MG63 (cell line): ENCODE measurements at regions not wholly inside any gene's neighbourhood (a gene's known extent, or its start where the extent isn't known, plus 50 kb on each side); places are given as distances from the start of the nearest gene placed in this dataset.

ENCODE experiments used
- DNase-seq: peaks from one replicate; pipeline ENCODE4 v3.0.0-alpha.2; 2020
- H3K27me3 ChIP-seq: fragments of 250-450 bp; sonication (Bioruptor Pico); 2 replicates; pipeline ENCODE4 v1.5.1; 2020; ENCODE audit warnings: mild to moderate bottlenecking, moderate library complexity
- H3K36me3 ChIP-seq: fragments of 250-450 bp; sonication (Bioruptor Pico); 2 replicates; pipeline ENCODE4 v1.5.1; 2020; ENCODE audit warnings: mild to moderate bottlenecking, moderate library complexity
- H3K4me3 ChIP-seq: fragments of 250-450 bp; sonication (Bioruptor Pico); 2 replicates; pipeline ENCODE4 v1.5.1; 2020; ENCODE audit warnings: mild to moderate bottlenecking, moderate library complexity
- H3K9me3 ChIP-seq: fragments of 250-450 bp; sonication (Bioruptor Pico); 2 replicates; pipeline ENCODE4 v1.5.1; 2020; ENCODE audit warnings: mild to moderate bottlenecking, moderate library complexity

GRCh38 chr14:82342596-82342995, 808.9 kb upstream of the SEL1L start:
- Histone ChIP-seq H3K9me3 (no peaks in the 10 kb centered on the region), H3K27me3 (no peaks in the 10 kb centered on the region), H3K36me3 (no peaks in the 10 kb centered on the region), H3K4me3 (no peak overlapping the region)
- DNase-seq: no peak

- no peak for DNase-seq
- Histone ChIP-seq H3K4me3 (no peak overlapping the region), H3K36me3 (no peaks in the 10 kb centered on the region), H3K9me3 (no peaks in the 10 kb centered on the region), H3K27me3 (no peaks in the 10 kb centered on the region)
Measured at GRCh38 chr14:82345184-82345583, 811.5 kb upstream of the SEL1L start.

- Histone ChIP-seq H3K36me3 (no peaks in the 10 kb centered on the region), H3K9me3 (no peaks in the 10 kb centered on the region), H3K4me3 (no peak overlapping the region), H3K27me3 (no peaks in the 10 kb centered on the region)
- DNase-seq: no peak
Measured at GRCh38 chr14:82354126-82354525, 820.5 kb upstream of the SEL1L start.

- Histone ChIP-seq H3K27me3 (no peaks in the 10 kb centered on the region), H3K9me3 (no peaks in the 10 kb centered on the region), H3K4me3 (no peak overlapping the region), H3K36me3 (no peaks in the 10 kb centered on the region)
- DNase-seq: no peak
Measured at GRCh38 chr14:82359201-82359600, 825.5 kb upstream of the SEL1L start.

GRCh38 chr14:82362452-82362851, 828.8 kb upstream of the SEL1L start:
- H3K4me3 ChIP-seq: no peak overlapping the region
- H3K27me3 ChIP-seq: no peaks in the 10 kb centered on the region
- DNase-seq: no peak
- H3K9me3 ChIP-seq: no peaks in the 10 kb centered on the region
- H3K36me3 ChIP-seq: no peaks in the 10 kb centered on the region

- no peaks in the 10 kb centered on the region for H3K9me3 ChIP-seq
- no peak overlapping the region for H3K4me3 ChIP-seq
- no peak for DNase-seq
- no peaks in the 10 kb centered on the region for H3K36me3 ChIP-seq
- H3K27me3 ChIP-seq: no peaks in the 10 kb centered on the region
Measured at GRCh38 chr14:82365471-82365870, 831.8 kb upstream of the SEL1L start.

- DNase-seq: no peak
- Histone ChIP-seq H3K9me3 (no peaks in the 10 kb centered on the region), H3K27me3 (no peaks in the 10 kb centered on the region), H3K36me3 (no peaks in the 10 kb centered on the region), H3K4me3 (no peak overlapping the region)
Measured at GRCh38 chr14:82366803-82367202, 833.1 kb upstream of the SEL1L start.

DNA sequence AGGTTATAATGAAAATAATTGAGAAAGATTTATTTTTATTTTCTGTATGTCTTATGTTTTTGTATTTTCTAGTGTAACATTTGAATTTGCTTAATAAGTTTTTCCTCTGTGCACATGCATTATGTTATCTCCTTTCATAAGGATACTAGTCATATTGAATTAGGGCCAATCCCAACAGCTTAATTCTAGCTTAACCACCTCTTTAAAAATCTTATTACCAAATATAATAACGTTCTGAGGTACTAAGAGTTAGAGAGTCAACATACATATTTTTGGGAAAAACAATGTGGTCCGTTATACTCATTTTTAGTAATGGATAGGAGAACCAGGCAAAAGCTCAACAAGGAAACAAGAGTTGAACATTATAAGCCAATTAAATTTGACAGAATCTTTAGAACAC, 845.6 kb upstream of the SEL1L start:
- no peak overlapping the region for H3K4me3 ChIP-seq
- no peaks in the 10 kb centered on the region for H3K9me3 ChIP-seq
- no peak for DNase-seq
- H3K36me3 ChIP-seq: no peaks in the 10 kb centered on the region
- H3K27me3 ChIP-seq: no peaks in the 10 kb centered on the region

DNA sequence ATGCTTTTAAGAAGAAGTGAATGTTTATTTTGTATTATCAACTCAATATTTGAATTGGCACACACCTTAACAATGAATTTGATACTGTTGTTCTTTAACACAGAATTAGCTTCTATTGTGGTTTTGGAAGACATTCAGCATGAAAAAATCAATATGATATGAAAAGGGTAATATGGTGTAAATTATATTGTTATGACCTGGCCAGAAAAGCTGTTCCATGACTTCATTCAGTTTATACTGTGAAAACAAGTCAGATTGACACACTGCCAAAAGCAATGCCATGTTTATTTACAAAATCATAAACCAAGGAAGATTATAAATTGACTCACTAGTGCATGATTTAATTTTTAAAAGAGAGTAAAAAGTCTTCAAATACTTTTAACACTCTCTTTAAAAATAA, 851.4 kb upstream of the SEL1L start:
- DNase-seq: no peak

DNA sequence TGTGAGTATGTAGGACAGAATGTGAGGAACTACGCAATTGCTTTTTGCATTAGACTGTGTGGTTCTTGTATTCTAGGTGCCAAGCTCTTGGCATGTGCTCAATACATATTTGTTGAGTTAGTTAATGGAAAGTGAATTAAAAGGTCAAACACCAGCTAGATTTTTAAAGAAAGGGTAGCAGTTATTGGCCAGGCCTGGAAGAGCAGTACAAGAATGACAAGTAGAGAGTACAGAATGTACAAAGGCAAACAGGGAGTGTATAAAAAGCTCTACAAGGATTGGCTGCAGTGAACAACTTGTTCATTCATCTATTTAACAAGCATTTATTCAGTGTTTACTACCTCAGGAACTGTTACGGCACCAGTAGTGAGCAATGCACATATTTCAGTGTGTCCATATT, 854.0 kb upstream of the SEL1L start:
- no peak for DNase-seq
- Histone ChIP-seq H3K9me3 (no peaks in the 10 kb centered on the region), H3K4me3 (no peak overlapping the region), H3K36me3 (no peaks in the 10 kb centered on the region), H3K27me3 (no peaks in the 10 kb centered on the region)

More for the DNA sequence above, 851.4 kb upstream of the SEL1L start:
- no peaks in the 10 kb centered on the region for H3K9me3 ChIP-seq
- no peaks in the 10 kb centered on the region for H3K27me3 ChIP-seq
- no peak overlapping the region for H3K4me3 ChIP-seq
- no peaks in the 10 kb centered on the region for H3K36me3 ChIP-seq

- H3K4me3 ChIP-seq: no peak overlapping the region
- no peaks in the 10 kb centered on the region for H3K36me3 ChIP-seq
- no peak for DNase-seq
- no peaks in the 10 kb centered on the region for H3K27me3 ChIP-seq
- no peaks in the 10 kb centered on the region for H3K9me3 ChIP-seq
Measured at GRCh38 chr14:82388488-82388887, 854.8 kb upstream of the SEL1L start.

- no peaks in the 10 kb centered on the region for H3K36me3 ChIP-seq
- H3K4me3 ChIP-seq: no peak overlapping the region
- H3K27me3 ChIP-seq: no peaks in the 10 kb centered on the region
- H3K9me3 ChIP-seq: no peaks in the 10 kb centered on the region
- no peak for DNase-seq
Measured at GRCh38 chr14:82390586-82390985, 856.9 kb upstream of the SEL1L start.

DNA sequence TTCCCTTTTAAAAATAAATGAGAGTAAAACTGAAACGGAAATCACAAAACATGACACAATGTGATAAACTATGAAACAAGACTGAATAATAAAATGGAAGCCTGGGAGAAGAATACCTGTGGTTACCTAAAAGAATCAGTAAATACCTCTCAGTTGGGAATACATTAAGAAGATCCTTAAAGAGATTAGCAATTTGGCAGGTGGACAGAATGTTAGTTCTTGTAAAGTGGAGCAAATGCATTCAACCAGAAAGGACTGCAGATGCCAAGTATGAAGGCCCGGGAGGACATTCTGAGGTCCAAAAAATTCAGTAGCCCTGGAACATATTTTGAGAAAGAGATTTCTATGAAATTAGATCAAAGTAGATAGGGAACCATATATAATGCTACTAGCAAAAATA, 861.3 kb upstream of the SEL1L start:
- DNase-seq: no peak
- H3K9me3 ChIP-seq: no peaks in the 10 kb centered on the region
- H3K4me3 ChIP-seq: no peak overlapping the region
- no peaks in the 10 kb centered on the region for H3K27me3 ChIP-seq
- no peaks in the 10 kb centered on the region for H3K36me3 ChIP-seq

DNA sequence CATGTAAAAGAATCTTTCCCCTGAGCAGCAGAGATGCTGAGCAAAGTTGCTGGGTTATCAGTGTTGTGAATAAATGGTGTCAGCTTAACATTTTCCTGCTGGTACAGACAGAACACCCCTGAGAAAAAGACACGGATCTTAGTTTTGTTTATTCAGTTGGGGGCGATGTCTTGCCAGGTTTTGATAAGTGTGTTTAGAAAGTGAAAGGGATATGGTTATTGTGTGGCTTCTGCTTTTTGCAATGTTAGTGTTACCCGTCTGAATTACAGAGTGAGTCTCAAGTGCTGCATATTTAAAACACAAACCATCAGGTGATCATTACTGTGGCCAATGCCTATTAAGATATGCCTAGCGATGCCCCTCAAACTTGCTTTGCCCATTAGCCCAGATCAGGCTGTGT, 864.6 kb upstream of the SEL1L start:
- Histone ChIP-seq H3K9me3 (no peaks in the 10 kb centered on the region), H3K4me3 (no peak overlapping the region), H3K36me3 (no peaks in the 10 kb centered on the region), H3K27me3 (no peaks in the 10 kb centered on the region)
- no peak for DNase-seq

DNA sequence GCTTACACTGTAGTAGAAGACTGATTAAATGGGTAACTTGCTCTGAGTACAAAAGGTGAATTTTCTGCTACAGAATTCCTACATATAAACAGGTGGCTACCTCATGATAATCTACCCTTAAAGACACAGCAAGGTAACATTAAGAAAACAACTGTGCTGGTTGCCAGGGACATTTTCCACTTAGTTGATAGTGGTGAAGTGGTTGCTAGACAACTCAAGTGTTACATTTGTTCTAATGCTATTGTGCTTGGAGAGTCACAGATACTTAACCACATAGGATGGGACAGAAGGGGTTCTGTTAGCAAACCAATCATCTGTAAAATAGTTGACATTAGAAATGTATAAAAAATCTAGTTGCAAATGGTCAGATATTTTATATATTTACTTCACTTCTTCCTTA, 870.3 kb upstream of the SEL1L start:
- Histone ChIP-seq H3K36me3 (no peaks in the 10 kb centered on the region), H3K4me3 (no peak overlapping the region), H3K9me3 (no peaks in the 10 kb centered on the region), H3K27me3 (no peaks in the 10 kb centered on the region)
- no peak for DNase-seq

DNA sequence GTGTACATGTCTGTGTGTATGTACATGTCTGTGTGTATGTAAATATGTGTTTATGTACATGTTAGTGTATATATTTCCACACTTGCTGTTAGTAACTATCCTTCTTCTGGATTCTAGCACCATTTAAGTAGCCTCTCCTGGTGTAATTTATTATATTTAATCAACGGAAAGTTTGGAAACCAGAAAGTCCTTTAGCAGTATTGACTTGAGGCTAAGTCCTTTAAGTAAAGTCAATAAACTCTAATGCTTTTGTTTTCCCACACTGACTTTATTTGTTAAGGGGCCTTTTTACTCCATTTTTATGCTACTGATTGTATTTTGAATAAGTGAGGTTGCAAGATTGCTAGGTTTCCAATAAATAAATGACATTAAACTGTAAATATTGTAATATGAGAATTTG, 876.4 kb upstream of the SEL1L start:
- Histone ChIP-seq H3K9me3 (no peaks in the 10 kb centered on the region), H3K27me3 (no peaks in the 10 kb centered on the region), H3K4me3 (no peak overlapping the region), H3K36me3 (no peaks in the 10 kb centered on the region)
- no peak for DNase-seq

- Histone ChIP-seq H3K9me3 (no peaks in the 10 kb centered on the region), H3K27me3 (no peaks in the 10 kb centered on the region), H3K36me3 (no peaks in the 10 kb centered on the region), H3K4me3 (no peak overlapping the region)
- DNase-seq: no peak
Measured at GRCh38 chr14:82411298-82411697, 877.6 kb upstream of the SEL1L start.

GRCh38 chr14:82412545-82412944, 878.9 kb upstream of the SEL1L start:
- Histone ChIP-seq H3K9me3 (no peaks in the 10 kb centered on the region), H3K4me3 (no peak overlapping the region), H3K27me3 (no peaks in the 10 kb centered on the region), H3K36me3 (no peaks in the 10 kb centered on the region)
- DNase-seq: no peak

- Histone ChIP-seq H3K36me3 (no peaks in the 10 kb centered on the region), H3K27me3 (no peaks in the 10 kb centered on the region), H3K4me3 (no peak overlapping the region), H3K9me3 (no peaks in the 10 kb centered on the region)
- DNase-seq: no peak
Measured at GRCh38 chr14:82414853-82415539, 881.3 kb upstream of the SEL1L start.
